ENCODE measurements at regions not wholly inside any gene's neighbourhood (a gene's known extent, or its start where the extent isn't known, plus 50 kb on each side); places are given as distances from the start of the nearest gene placed in this dataset.

GRCh38 chr4:136198358-136198757 is 1333.9 kb downstream of the PCDH18 start:
- H3K27me3 Mint-ChIP-seq, result no peaks in the 10 kb centered on the region
- no peaks in the 10 kb centered on the region for H3K9me3 Mint-ChIP-seq
- no peak overlapping the region for H3K27ac Mint-ChIP-seq (ENCODE audit: low read depth)
- H3K36me3 Mint-ChIP-seq (ENCODE audit: insufficient read depth), result no peaks in the 10 kb centered on the region
- no peaks in the 10 kb centered on the region for H3K4me1 Mint-ChIP-seq
- ATAC-seq (replicated peaks; ENCODE audit: extremely low read depth, poor library complexity, severe bottlenecking), result no peak
- DNase-seq (ENCODE audit: low spot score in 2 of 2), result no peak
- H3K4me3 Mint-ChIP-seq, result no peak overlapping the region

GRCh38 chr4:136194962-136195361 is 1337.3 kb downstream of the PCDH18 start:
- ATAC-seq (replicated peaks; ENCODE audit: extremely low read depth, poor library complexity, severe bottlenecking), result no peak
- DNase-seq (ENCODE audit: low spot score in 2 of 2), result no peak
- Mint-ChIP-seq H3K27ac (ENCODE audit: low read depth) (no peak overlapping the region), H3K27me3 (no peaks in the 10 kb centered on the region), H3K4me3 (no peak overlapping the region), H3K4me1 (no peaks in the 10 kb centered on the region), H3K9me3 (peaks cover 6% of the 10 kb centered on the region), H3K36me3 (ENCODE audit: insufficient read depth) (no peaks in the 10 kb centered on the region)

- ATAC-seq (replicated peaks; ENCODE audit: extremely low read depth, poor library complexity, severe bottlenecking) (no peak), DNase-seq (ENCODE audit: low spot score in 2 of 2) (no peak)
- H3K4me3 Mint-ChIP-seq, result no peak overlapping the region
- H3K9me3 Mint-ChIP-seq, result peaks cover 27% of the 10 kb centered on the region
- no peaks in the 10 kb centered on the region for H3K27me3 Mint-ChIP-seq
- H3K36me3 Mint-ChIP-seq (ENCODE audit: insufficient read depth), result no peaks in the 10 kb centered on the region
- H3K4me1 Mint-ChIP-seq, result no peaks in the 10 kb centered on the region
- no peak overlapping the region for H3K27ac Mint-ChIP-seq (ENCODE audit: low read depth)
Measured at GRCh38 chr4:136186650-136187049, 1345.6 kb downstream of the PCDH18 start.

GRCh38 chr4:136183513-136183912 is 1348.8 kb downstream of the PCDH18 start:
- H3K9me3 Mint-ChIP-seq, result peaks cover 11% of the 10 kb centered on the region
- no peaks in the 10 kb centered on the region for H3K36me3 Mint-ChIP-seq (ENCODE audit: insufficient read depth)
- H3K27ac Mint-ChIP-seq (ENCODE audit: low read depth), result no peak overlapping the region
- H3K4me1 Mint-ChIP-seq, result no peaks in the 10 kb centered on the region
- DNase-seq (ENCODE audit: low spot score in 2 of 2) (no peak), ATAC-seq (replicated peaks; ENCODE audit: extremely low read depth, poor library complexity, severe bottlenecking) (no peak)
- no peak overlapping the region for H3K4me3 Mint-ChIP-seq
- H3K27me3 Mint-ChIP-seq, result no peaks in the 10 kb centered on the region

GRCh38 chr4:136156947-136157346 is 1375.3 kb downstream of the PCDH18 start:
- Mint-ChIP-seq H3K9me3 (no peaks in the 10 kb centered on the region), H3K27ac (ENCODE audit: low read depth) (no peak overlapping the region), H3K36me3 (ENCODE audit: insufficient read depth) (no peaks in the 10 kb centered on the region), H3K27me3 (no peaks in the 10 kb centered on the region), H3K4me3 (no peak overlapping the region), H3K4me1 (no peaks in the 10 kb centered on the region)
- ATAC-seq (replicated peaks; ENCODE audit: extremely low read depth, poor library complexity, severe bottlenecking) (peak; percentile 24), DNase-seq (ENCODE audit: low spot score in 2 of 2) (no peak)

GRCh38 chr4:136150046-136150445 is 1382.2 kb downstream of the PCDH18 start:
- H3K27me3 Mint-ChIP-seq, result no peaks in the 10 kb centered on the region
- no peaks in the 10 kb centered on the region for H3K36me3 Mint-ChIP-seq (ENCODE audit: insufficient read depth)
- ATAC-seq (replicated peaks; ENCODE audit: extremely low read depth, poor library complexity, severe bottlenecking), result no peak
- H3K4me1 Mint-ChIP-seq, result no peaks in the 10 kb centered on the region
- no peak overlapping the region for H3K4me3 Mint-ChIP-seq
- H3K27ac Mint-ChIP-seq (ENCODE audit: low read depth), result no peak overlapping the region
- H3K9me3 Mint-ChIP-seq, result peaks cover 11% of the 10 kb centered on the region
- no peak for DNase-seq (ENCODE audit: low spot score in 2 of 2)

- Mint-ChIP-seq H3K4me1 (no peaks in the 10 kb centered on the region), H3K27me3 (no peaks in the 10 kb centered on the region), H3K4me3 (no peak overlapping the region), H3K36me3 (ENCODE audit: insufficient read depth) (no peaks in the 10 kb centered on the region), H3K27ac (ENCODE audit: low read depth) (no peak overlapping the region), H3K9me3 (no peaks in the 10 kb centered on the region)
- ATAC-seq (replicated peaks; ENCODE audit: extremely low read depth, poor library complexity, severe bottlenecking), result no peak
- no peak for DNase-seq (ENCODE audit: low spot score in 2 of 2)
Measured at GRCh38 chr4:136136601-136137000, 1395.7 kb downstream of the PCDH18 start.

- Mint-ChIP-seq H3K36me3 (ENCODE audit: insufficient read depth) (no peaks in the 10 kb centered on the region), H3K27ac (ENCODE audit: low read depth) (no peak overlapping the region), H3K4me1 (no peaks in the 10 kb centered on the region), H3K27me3 (no peaks in the 10 kb centered on the region), H3K9me3 (peaks cover 17% of the 10 kb centered on the region), H3K4me3 (no peak overlapping the region)
- no peak for DNase-seq (ENCODE audit: low spot score in 2 of 2)
- ATAC-seq (replicated peaks; ENCODE audit: extremely low read depth, poor library complexity, severe bottlenecking), result no peak
Measured at GRCh38 chr4:136124251-136124745, 1408.0 kb downstream of the PCDH18 start.

- Mint-ChIP-seq H3K4me3 (no peak overlapping the region), H3K9me3 (peaks cover 12% of the 10 kb centered on the region), H3K36me3 (ENCODE audit: insufficient read depth) (no peaks in the 10 kb centered on the region), H3K27me3 (no peaks in the 10 kb centered on the region), H3K4me1 (no peaks in the 10 kb centered on the region), H3K27ac (ENCODE audit: low read depth) (no peak overlapping the region)
- ATAC-seq (replicated peaks; ENCODE audit: extremely low read depth, poor library complexity, severe bottlenecking) (no peak), DNase-seq (ENCODE audit: low spot score in 2 of 2) (no peak)
Measured at GRCh38 chr4:136121426-136121825, 1410.9 kb downstream of the PCDH18 start.

- no peak overlapping the region for H3K27ac Mint-ChIP-seq (ENCODE audit: low read depth)
- ATAC-seq (replicated peaks; ENCODE audit: extremely low read depth, poor library complexity, severe bottlenecking), result no peak
- H3K4me3 Mint-ChIP-seq, result no peak overlapping the region
- H3K36me3 Mint-ChIP-seq (ENCODE audit: insufficient read depth), result no peaks in the 10 kb centered on the region
- H3K4me1 Mint-ChIP-seq, result no peaks in the 10 kb centered on the region
- peaks cover 7% of the 10 kb centered on the region for H3K9me3 Mint-ChIP-seq
- no peaks in the 10 kb centered on the region for H3K27me3 Mint-ChIP-seq
- no peak for DNase-seq (ENCODE audit: low spot score in 2 of 2)
Measured at GRCh38 chr4:136113921-136114320, 1418.4 kb downstream of the PCDH18 start.

DNA sequence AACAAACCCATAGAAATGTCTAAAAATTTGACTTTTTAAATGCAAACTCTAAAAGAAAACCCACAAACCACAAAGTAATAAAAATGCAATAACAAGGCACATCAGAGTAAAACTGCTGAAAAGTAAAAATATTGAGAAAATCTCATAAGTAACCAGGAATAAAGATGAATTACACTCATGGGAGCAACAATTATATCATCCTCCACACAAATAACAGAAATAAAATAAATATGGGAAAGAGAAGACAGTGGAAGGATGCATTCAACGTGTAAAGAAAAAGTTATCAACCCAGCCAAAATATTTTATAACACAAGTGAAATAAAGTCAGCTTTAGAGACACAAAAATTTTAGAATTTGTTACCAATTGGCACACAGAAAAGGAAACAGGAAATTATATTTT is 1420.2 kb downstream of the PCDH18 start:
- no peak overlapping the region for H3K27ac Mint-ChIP-seq (ENCODE audit: low read depth)
- peaks cover 12% of the 10 kb centered on the region for H3K9me3 Mint-ChIP-seq
- ATAC-seq (replicated peaks; ENCODE audit: extremely low read depth, poor library complexity, severe bottlenecking) (no peak), DNase-seq (ENCODE audit: low spot score in 2 of 2) (no peak)
- H3K4me3 Mint-ChIP-seq, result no peak overlapping the region
- H3K27me3 Mint-ChIP-seq, result no peaks in the 10 kb centered on the region
- no peaks in the 10 kb centered on the region for H3K36me3 Mint-ChIP-seq (ENCODE audit: insufficient read depth)
- H3K4me1 Mint-ChIP-seq, result no peaks in the 10 kb centered on the region

GRCh38 chr4:136106753-136107152 is 1425.5 kb downstream of the PCDH18 start:
- ATAC-seq (replicated peaks; ENCODE audit: extremely low read depth, poor library complexity, severe bottlenecking), result no peak
- no peaks in the 10 kb centered on the region for H3K27me3 Mint-ChIP-seq
- H3K27ac Mint-ChIP-seq (ENCODE audit: low read depth), result no peak overlapping the region
- no peak for DNase-seq (ENCODE audit: low spot score in 2 of 2)
- peaks cover 5% of the 10 kb centered on the region for H3K9me3 Mint-ChIP-seq
- no peaks in the 10 kb centered on the region for H3K4me1 Mint-ChIP-seq
- H3K4me3 Mint-ChIP-seq, result no peak overlapping the region
- H3K36me3 Mint-ChIP-seq (ENCODE audit: insufficient read depth), result no peaks in the 10 kb centered on the region

GRCh38 chr4:136103616-136104015 is 1428.7 kb downstream of the PCDH18 start:
- Mint-ChIP-seq H3K9me3 (peaks cover 5% of the 10 kb centered on the region), H3K36me3 (ENCODE audit: insufficient read depth) (no peaks in the 10 kb centered on the region), H3K27ac (ENCODE audit: low read depth) (no peak overlapping the region), H3K27me3 (no peaks in the 10 kb centered on the region), H3K4me3 (no peak overlapping the region), H3K4me1 (no peaks in the 10 kb centered on the region)
- no peak for DNase-seq (ENCODE audit: low spot score in 2 of 2)
- ATAC-seq (replicated peaks; ENCODE audit: extremely low read depth, poor library complexity, severe bottlenecking), result no peak

- Mint-ChIP-seq H3K4me1 (no peaks in the 10 kb centered on the region), H3K4me3 (no peak overlapping the region), H3K36me3 (ENCODE audit: insufficient read depth) (peaks cover 2% of the 10 kb centered on the region), H3K9me3 (peaks cover 7% of the 10 kb centered on the region), H3K27me3 (no peaks in the 10 kb centered on the region), H3K27ac (ENCODE audit: low read depth) (no peak overlapping the region)
- ATAC-seq (replicated peaks; ENCODE audit: extremely low read depth, poor library complexity, severe bottlenecking) (no peak), DNase-seq (ENCODE audit: low spot score in 2 of 2) (no peak)
Measured at GRCh38 chr4:136097676-136098075, 1434.6 kb downstream of the PCDH18 start.

Data from central memory CD8-positive, alpha-beta T cell (primary cell).